Progenitor cell of endocrine pancreas (in vitro differentiated cells): ENCODE measurements at regions not wholly inside any gene's neighbourhood (a gene's known extent, or its start where the extent isn't known, plus 50 kb on each side); places are given as distances from the start of the nearest gene placed in this dataset.

Experiments used
- DNase-seq: peaks from one replicate; pipeline ENCODE4 v3.0.0; 2021; ENCODE audit warnings: low spot score; ENCODE audit not compliant: unreplicated experiment
- H3K27ac Mint-ChIP-seq: 2 replicates; pipeline ENCODE4 v1.8.0; 2021; ENCODE audit warnings: mild to moderate bottlenecking, moderate library complexity, mixed read lengths
- H3K27me3 Mint-ChIP-seq: 2 replicates; pipeline ENCODE4 v1.8.0; 2021; ENCODE audit warnings: mixed read lengths
- H3K36me3 Mint-ChIP-seq: 2 replicates; pipeline ENCODE4 v1.8.0; 2022; ENCODE audit warnings: mixed read lengths; ENCODE audit not compliant: insufficient read depth
- H3K4me1 Mint-ChIP-seq: 2 replicates; pipeline ENCODE4 v1.8.0; 2021; ENCODE audit warnings: low read depth, mixed read lengths
- H3K4me3 Mint-ChIP-seq: 2 replicates; pipeline ENCODE4 v1.8.0; 2021; ENCODE audit warnings: low read depth, mild to moderate bottlenecking, moderate library complexity, mixed read lengths
- H3K9me3 Mint-ChIP-seq: 2 replicates; pipeline ENCODE4 v1.8.0; 2021; ENCODE audit warnings: low read depth, mixed read lengths
- TF ChIP-seq, protein P1 (sequence below): fragments of 200-600 bp; sonication (generic); IDR thresholded peaks from one replicate; pipeline ENCODE4 v1.5.0; 2021; ENCODE audit warnings: antibody characterized with exemption, mild to moderate bottlenecking; ENCODE audit not compliant: unreplicated experiment

DNA sequence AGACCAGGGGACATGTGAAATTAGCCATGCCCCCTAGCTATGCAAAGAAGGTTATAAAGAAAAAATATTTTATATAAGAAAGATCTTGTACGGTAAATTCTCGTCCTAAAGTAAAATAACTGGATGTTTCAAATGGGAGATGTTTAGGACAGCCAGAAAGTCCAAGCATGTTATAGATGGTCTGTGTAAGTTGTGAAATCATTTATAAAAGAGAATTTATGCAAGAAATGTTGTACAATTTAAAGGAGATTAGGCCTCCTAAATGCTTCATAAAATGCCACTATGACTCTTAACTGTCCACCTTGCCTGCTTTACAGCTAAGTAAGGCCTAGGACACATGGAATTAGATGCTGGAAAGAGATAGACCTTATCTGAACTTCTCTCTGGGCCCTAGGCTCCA is 118.1 kb upstream of the POGK start:
- peaks cover 33% of the 10 kb centered on the region for H3K9me3 Mint-ChIP-seq
- H3K27me3 Mint-ChIP-seq = no peaks in the 10 kb centered on the region
- no peak overlapping the region for H3K4me3 Mint-ChIP-seq
- H3K27ac Mint-ChIP-seq = no peak overlapping the region
- TF ChIP-seq, protein P1, sequence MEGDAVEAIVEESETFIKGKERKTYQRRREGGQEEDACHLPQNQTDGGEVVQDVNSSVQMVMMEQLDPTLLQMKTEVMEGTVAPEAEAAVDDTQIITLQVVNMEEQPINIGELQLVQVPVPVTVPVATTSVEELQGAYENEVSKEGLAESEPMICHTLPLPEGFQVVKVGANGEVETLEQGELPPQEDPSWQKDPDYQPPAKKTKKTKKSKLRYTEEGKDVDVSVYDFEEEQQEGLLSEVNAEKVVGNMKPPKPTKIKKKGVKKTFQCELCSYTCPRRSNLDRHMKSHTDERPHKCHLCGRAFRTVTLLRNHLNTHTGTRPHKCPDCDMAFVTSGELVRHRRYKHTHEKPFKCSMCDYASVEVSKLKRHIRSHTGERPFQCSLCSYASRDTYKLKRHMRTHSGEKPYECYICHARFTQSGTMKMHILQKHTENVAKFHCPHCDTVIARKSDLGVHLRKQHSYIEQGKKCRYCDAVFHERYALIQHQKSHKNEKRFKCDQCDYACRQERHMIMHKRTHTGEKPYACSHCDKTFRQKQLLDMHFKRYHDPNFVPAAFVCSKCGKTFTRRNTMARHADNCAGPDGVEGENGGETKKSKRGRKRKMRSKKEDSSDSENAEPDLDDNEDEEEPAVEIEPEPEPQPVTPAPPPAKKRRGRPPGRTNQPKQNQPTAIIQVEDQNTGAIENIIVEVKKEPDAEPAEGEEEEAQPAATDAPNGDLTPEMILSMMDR = no peak
- no peaks in the 10 kb centered on the region for H3K36me3 Mint-ChIP-seq
- no peak for DNase-seq
- H3K4me1 Mint-ChIP-seq = no peaks in the 10 kb centered on the region

DNA sequence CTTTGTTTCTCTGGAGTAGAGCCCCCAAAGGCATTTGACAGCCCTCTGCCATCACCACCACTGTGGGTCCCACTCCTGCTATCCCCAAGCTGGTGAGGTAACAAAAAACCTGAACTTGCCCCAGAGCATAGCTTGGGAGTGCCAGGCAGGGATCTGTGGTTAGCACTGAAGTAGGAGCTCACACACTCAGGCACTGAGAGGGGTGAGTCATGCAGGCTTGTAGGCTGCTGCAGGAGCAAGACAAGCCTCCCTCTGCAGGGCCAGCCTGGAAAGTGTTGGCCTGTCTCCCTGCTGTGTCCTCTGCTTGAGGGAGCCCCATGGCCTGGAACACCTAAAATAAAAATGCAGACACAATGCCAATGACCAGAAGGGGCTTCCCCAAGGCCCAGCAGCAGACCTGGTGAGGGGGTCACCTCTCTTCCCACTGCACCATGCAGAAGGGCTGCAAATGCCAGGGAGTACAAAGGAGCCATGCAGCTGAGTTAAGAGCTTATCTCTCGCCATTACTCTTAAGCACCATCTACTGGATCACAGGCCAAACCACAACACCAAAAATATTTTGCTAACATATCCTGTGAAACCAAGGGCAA is 108.9 kb upstream of the POGK start:
- H3K4me1 Mint-ChIP-seq = no peaks in the 10 kb centered on the region
- TF ChIP-seq, protein P1 = no peak
- H3K36me3 Mint-ChIP-seq = no peaks in the 10 kb centered on the region
- H3K27ac Mint-ChIP-seq = no peak overlapping the region
- H3K27me3 Mint-ChIP-seq = no peaks in the 10 kb centered on the region
- DNase-seq = no peak
- H3K4me3 Mint-ChIP-seq = no peak overlapping the region
- H3K9me3 Mint-ChIP-seq = peaks cover 47% of the 10 kb centered on the region

- H3K9me3 Mint-ChIP-seq = peaks cover 5% of the 10 kb centered on the region
- no peaks in the 10 kb centered on the region for H3K4me1 Mint-ChIP-seq
- no peak for DNase-seq
- no peak overlapping the region for H3K27ac Mint-ChIP-seq
- H3K4me3 Mint-ChIP-seq = no peak overlapping the region
- no peaks in the 10 kb centered on the region for H3K36me3 Mint-ChIP-seq
- TF ChIP-seq, protein P1 = no peak
- no peaks in the 10 kb centered on the region for H3K27me3 Mint-ChIP-seq
Observed at GRCh38 chr1:166738140-166738539, 101.1 kb upstream of the POGK start.

- Mint-ChIP-seq H3K4me3 (no peak overlapping the region), H3K36me3 (no peaks in the 10 kb centered on the region), H3K9me3 (peaks cover 3% of the 10 kb centered on the region), H3K4me1 (no peaks in the 10 kb centered on the region), H3K27ac (no peak overlapping the region), H3K27me3 (no peaks in the 10 kb centered on the region)
- TF ChIP-seq, protein P1 = no peak
- DNase-seq = no peak
Observed at GRCh38 chr1:166738873-166739272, 100.4 kb upstream of the POGK start.

- Mint-ChIP-seq H3K4me1 (no peaks in the 10 kb centered on the region), H3K36me3 (no peaks in the 10 kb centered on the region), H3K27ac (no peak overlapping the region), H3K27me3 (no peaks in the 10 kb centered on the region), H3K4me3 (no peak overlapping the region), H3K9me3 (peaks cover 6% of the 10 kb centered on the region)
- DNase-seq = no peak
- TF ChIP-seq, protein P1 = no peak
Observed at GRCh38 chr1:166740668-166741276, 98.5 kb upstream of the POGK start.
